ENCODE measurements at regions not wholly inside any gene's neighbourhood (a gene's known extent, or its start where the extent isn't known, plus 50 kb on each side); places are given as distances from the start of the nearest gene placed in this dataset.
"Not testable (repeated sequence)": the region's sequence is repeated elsewhere in the genome, so short reads cannot be mapped to it uniquely, and the experiment has no call there.

- WGBS (ENCODE audit: low lambda C conversion rate), result 11% methylated on average over 5 of the region's 14 CpGs
- Histone ChIP-seq H3K27me3 (ENCODE audit: insufficient read depth) (peaks cover 27% of the 10 kb centered on the region; the same call in 1 of the 2 replicates), H3F3A (replicated peaks; ENCODE audit: insufficient read depth) (no peaks in the 10 kb centered on the region), H3K9me2 (no peaks in the 10 kb centered on the region), H4K20me1 (ENCODE audit: insufficient read depth) (no peaks in the 10 kb centered on the region), H3K9me3 (no peaks in the 10 kb centered on the region), H3K27ac (ENCODE audit: low read depth in 2 of 2, low read length in 1 of 2) (no peak overlapping the region), H3K4me2 (no peak overlapping the region), H2AFZ (ENCODE audit: low read depth) (no peak overlapping the region), H3K79me2 (ENCODE audit: insufficient read depth) (no peaks in the 10 kb centered on the region), H3K36me3 (replicated peaks in 1 of 2; ENCODE audit: control insufficient read depth in 1 of 2, insufficient read depth in 2 of 2, low read length in 1 of 2) (no peaks in the 10 kb centered on the region), H3K4me1 (ENCODE audit: control insufficient read depth in 1 of 2, insufficient read depth in 2 of 2, low read depth in 1 of 2, low read length in 1 of 2) (peaks cover 0 to 18% of the 10 kb centered on the region in 2 experiments; a peak in 1 of 4 replicates), H3K4me3 (ENCODE audit: low read depth in 2 of 2, low read length in 1 of 2) (no peak overlapping the region), H3K9ac (no peak overlapping the region)
- CTCF ChIA-PET, result no interaction called here
- DNase-seq, result no peak
- no peak for TF ChIP-seq EP300 (IDR thresholded peaks at IDR 0.05; ENCODE audit: borderline replicate concordance in 1 of 2, low read depth in 1 of 2, low read length in 1 of 2)
- TF ChIP-seq, protein P1, sequence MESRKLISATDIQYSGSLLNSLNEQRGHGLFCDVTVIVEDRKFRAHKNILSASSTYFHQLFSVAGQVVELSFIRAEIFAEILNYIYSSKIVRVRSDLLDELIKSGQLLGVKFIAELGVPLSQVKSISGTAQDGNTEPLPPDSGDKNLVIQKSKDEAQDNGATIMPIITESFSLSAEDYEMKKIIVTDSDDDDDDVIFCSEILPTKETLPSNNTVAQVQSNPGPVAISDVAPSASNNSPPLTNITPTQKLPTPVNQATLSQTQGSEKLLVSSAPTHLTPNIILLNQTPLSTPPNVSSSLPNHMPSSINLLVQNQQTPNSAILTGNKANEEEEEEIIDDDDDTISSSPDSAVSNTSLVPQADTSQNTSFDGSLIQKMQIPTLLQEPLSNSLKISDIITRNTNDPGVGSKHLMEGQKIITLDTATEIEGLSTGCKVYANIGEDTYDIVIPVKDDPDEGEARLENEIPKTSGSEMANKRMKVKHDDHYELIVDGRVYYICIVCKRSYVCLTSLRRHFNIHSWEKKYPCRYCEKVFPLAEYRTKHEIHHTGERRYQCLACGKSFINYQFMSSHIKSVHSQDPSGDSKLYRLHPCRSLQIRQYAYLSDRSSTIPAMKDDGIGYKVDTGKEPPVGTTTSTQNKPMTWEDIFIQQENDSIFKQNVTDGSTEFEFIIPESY (IDR thresholded peaks at IDR 0.05; ENCODE audit: borderline replicate concordance, low read depth), result no peak
- TF ChIP-seq, protein P2, sequence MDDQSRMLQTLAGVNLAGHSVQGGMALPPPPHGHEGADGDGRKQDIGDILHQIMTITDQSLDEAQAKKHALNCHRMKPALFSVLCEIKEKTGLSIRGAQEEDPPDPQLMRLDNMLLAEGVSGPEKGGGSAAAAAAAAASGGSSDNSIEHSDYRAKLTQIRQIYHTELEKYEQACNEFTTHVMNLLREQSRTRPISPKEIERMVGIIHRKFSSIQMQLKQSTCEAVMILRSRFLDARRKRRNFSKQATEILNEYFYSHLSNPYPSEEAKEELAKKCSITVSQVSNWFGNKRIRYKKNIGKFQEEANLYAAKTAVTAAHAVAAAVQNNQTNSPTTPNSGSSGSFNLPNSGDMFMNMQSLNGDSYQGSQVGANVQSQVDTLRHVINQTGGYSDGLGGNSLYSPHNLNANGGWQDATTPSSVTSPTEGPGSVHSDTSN (IDR thresholded peaks at IDR 0.05), result no peak
- no peak for TF ChIP-seq TCF12 (IDR thresholded peaks at IDR 0.05)
- TF ChIP-seq, protein P3, sequence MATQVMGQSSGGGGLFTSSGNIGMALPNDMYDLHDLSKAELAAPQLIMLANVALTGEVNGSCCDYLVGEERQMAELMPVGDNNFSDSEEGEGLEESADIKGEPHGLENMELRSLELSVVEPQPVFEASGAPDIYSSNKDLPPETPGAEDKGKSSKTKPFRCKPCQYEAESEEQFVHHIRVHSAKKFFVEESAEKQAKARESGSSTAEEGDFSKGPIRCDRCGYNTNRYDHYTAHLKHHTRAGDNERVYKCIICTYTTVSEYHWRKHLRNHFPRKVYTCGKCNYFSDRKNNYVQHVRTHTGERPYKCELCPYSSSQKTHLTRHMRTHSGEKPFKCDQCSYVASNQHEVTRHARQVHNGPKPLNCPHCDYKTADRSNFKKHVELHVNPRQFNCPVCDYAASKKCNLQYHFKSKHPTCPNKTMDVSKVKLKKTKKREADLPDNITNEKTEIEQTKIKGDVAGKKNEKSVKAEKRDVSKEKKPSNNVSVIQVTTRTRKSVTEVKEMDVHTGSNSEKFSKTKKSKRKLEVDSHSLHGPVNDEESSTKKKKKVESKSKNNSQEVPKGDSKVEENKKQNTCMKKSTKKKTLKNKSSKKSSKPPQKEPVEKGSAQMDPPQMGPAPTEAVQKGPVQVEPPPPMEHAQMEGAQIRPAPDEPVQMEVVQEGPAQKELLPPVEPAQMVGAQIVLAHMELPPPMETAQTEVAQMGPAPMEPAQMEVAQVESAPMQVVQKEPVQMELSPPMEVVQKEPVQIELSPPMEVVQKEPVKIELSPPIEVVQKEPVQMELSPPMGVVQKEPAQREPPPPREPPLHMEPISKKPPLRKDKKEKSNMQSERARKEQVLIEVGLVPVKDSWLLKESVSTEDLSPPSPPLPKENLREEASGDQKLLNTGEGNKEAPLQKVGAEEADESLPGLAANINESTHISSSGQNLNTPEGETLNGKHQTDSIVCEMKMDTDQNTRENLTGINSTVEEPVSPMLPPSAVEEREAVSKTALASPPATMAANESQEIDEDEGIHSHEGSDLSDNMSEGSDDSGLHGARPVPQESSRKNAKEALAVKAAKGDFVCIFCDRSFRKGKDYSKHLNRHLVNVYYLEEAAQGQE (IDR thresholded peaks at IDR 0.05; ENCODE audit: low read depth, low read length), result no peak
- no peak for TF ChIP-seq YY1 (IDR thresholded peaks at IDR 0.05; ENCODE audit: low read depth)
- TF ChIP-seq FOXM1 (IDR thresholded peaks at IDR 0.05; ENCODE audit: low read depth), result no peak
- TF ChIP-seq CHD2 (IDR thresholded peaks at IDR 0.05; ENCODE audit: low read length, partially characterized antibody), result no peak
- no peak for TF ChIP-seq EZH2phosphoT487 (IDR thresholded peaks at IDR 0.05; ENCODE audit: borderline replicate concordance, low read depth)
- no peak for TF ChIP-seq NFIC (IDR thresholded peaks at IDR 0.05; ENCODE audit: borderline replicate concordance)
- POLR2A ChIA-PET, result no interaction called here
Observed at GRCh38 chr9:65409471-65409980, 124.5 kb upstream of the FOXD4L5 start.

GRCh38 chr9:65408806-65409205 lies 123.8 kb upstream of the FOXD4L5 start:
- CTCF ChIA-PET; H3F3A ChIP-seq (replicated peaks; ENCODE audit: insufficient read depth); POLR2A ChIA-PET; H3K9me3 ChIP-seq; DNase-seq; H4K20me1 ChIP-seq (ENCODE audit: insufficient read depth); H3K36me3 ChIP-seq (replicated peaks in 1 of 2; ENCODE audit: control insufficient read depth in 1 of 2, insufficient read depth in 2 of 2, low read length in 1 of 2); H3K9ac ChIP-seq; H3K4me3 ChIP-seq (ENCODE audit: low read depth in 2 of 2, low read length in 1 of 2); H3K79me2 ChIP-seq (ENCODE audit: insufficient read depth); H3K27ac ChIP-seq (ENCODE audit: low read depth in 2 of 2, low read length in 1 of 2); H2AFZ ChIP-seq (ENCODE audit: low read depth); H3K9me2 ChIP-seq; H3K4me2 ChIP-seq: not testable (repeated sequence)
- 5% methylated on average over 8 of the region's 14 CpGs for WGBS (ENCODE audit: low lambda C conversion rate)
- peaks cover 0 to 18% of the 10 kb centered on the region in 2 experiments; a peak in 1 of 4 replicates for H3K4me1 ChIP-seq (ENCODE audit: control insufficient read depth in 1 of 2, insufficient read depth in 2 of 2, low read depth in 1 of 2, low read length in 1 of 2)
- H3K27me3 ChIP-seq (ENCODE audit: insufficient read depth), result peaks cover 27% of the 10 kb centered on the region; the same call in 1 of the 2 replicates

DNA sequence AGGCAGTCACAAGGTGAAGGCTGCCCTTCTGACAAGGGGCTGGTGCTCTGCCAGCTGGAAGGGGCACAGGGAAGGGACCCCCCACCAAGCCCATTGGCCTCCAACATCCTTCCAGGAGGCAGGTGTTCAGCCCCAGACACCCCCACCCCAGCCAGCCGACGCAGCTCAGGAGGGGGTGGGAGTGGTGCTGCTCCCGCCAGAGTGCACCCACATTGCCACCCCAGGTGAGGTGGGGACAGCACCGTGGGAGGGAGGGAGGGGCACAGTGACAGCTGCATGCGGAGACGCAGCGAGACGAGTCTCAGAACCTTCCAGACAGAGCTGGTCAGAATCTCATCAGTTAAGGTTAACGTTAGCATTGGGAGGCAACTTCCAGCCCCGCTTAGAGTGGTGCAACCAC lies 121.6 kb upstream of the FOXD4L5 start:
- WGBS (ENCODE audit: low lambda C conversion rate), result 5% methylated on average over 8 of the region's 10 CpGs
- POLR2A ChIA-PET; H3K4me3 ChIP-seq (ENCODE audit: low read depth in 2 of 2, low read length in 1 of 2); H3K36me3 ChIP-seq (replicated peaks in 1 of 2; ENCODE audit: control insufficient read depth in 1 of 2, insufficient read depth in 2 of 2, low read length in 1 of 2); H4K20me1 ChIP-seq (ENCODE audit: insufficient read depth); H3K9me2 ChIP-seq; H3K9me3 ChIP-seq; H3K79me2 ChIP-seq (ENCODE audit: insufficient read depth); CTCF ChIA-PET; DNase-seq; H3K27ac ChIP-seq (ENCODE audit: low read depth in 2 of 2, low read length in 1 of 2); H3K9ac ChIP-seq; H2AFZ ChIP-seq (ENCODE audit: low read depth); H3F3A ChIP-seq (replicated peaks; ENCODE audit: insufficient read depth); H3K4me2 ChIP-seq: not testable (repeated sequence)
- peaks cover 22% of the 10 kb centered on the region; the same call in 1 of the 2 replicates for H3K27me3 ChIP-seq (ENCODE audit: insufficient read depth)
- H3K4me1 ChIP-seq (ENCODE audit: control insufficient read depth in 1 of 2, insufficient read depth in 2 of 2, low read depth in 1 of 2, low read length in 1 of 2), result peaks cover 0 to 18% of the 10 kb centered on the region in 2 experiments; a peak in 1 of 4 replicates

GRCh38 chr9:65405766-65406165 lies 120.8 kb upstream of the FOXD4L5 start:
- H4K20me1 ChIP-seq (ENCODE audit: insufficient read depth); H3K9me3 ChIP-seq; H3K4me3 ChIP-seq (ENCODE audit: low read depth in 2 of 2, low read length in 1 of 2); CTCF ChIA-PET; POLR2A ChIA-PET; H3K9ac ChIP-seq; H2AFZ ChIP-seq (ENCODE audit: low read depth); H3K9me2 ChIP-seq; H3K36me3 ChIP-seq (replicated peaks in 1 of 2; ENCODE audit: control insufficient read depth in 1 of 2, insufficient read depth in 2 of 2, low read length in 1 of 2); DNase-seq; H3F3A ChIP-seq (replicated peaks; ENCODE audit: insufficient read depth); H3K27ac ChIP-seq (ENCODE audit: low read depth in 2 of 2, low read length in 1 of 2); H3K4me2 ChIP-seq; H3K79me2 ChIP-seq (ENCODE audit: insufficient read depth): not testable (repeated sequence)
- 3% methylated on average over 11 of the region's 11 CpGs for WGBS (ENCODE audit: low lambda C conversion rate)
- peaks cover 0 to 18% of the 10 kb centered on the region in 2 experiments; a peak in 1 of 4 replicates for H3K4me1 ChIP-seq (ENCODE audit: control insufficient read depth in 1 of 2, insufficient read depth in 2 of 2, low read depth in 1 of 2, low read length in 1 of 2)
- H3K27me3 ChIP-seq (ENCODE audit: insufficient read depth), result peaks cover 21% of the 10 kb centered on the region; the same call in 1 of the 2 replicates

Measured in SK-N-SH (cell line).